ENCODE measurements at regions not wholly inside any gene's neighbourhood (a gene's known extent, or its start where the extent isn't known, plus 50 kb on each side); places are given as distances from the start of the nearest gene placed in this dataset.

- Histone ChIP-seq H3K27ac (no peak overlapping the region), H3K4me3 (no peak overlapping the region), H3K36me3 (no peaks in the 10 kb centered on the region), H3K27me3 (peaks cover 0 to 12% (median 0%) of the 10 kb centered on the region in 3 donors), H3K4me1 (no peaks in the 10 kb centered on the region), H3K9me3 (no peaks in the 10 kb centered on the region)
- DNase-seq, result no peak
- intact Hi-C loops (cut with DNase I; ENCODE audit: low total_unique reads), result no loop called here
- ATAC-seq, result no peak
- TF ChIP-seq CTCF (IDR thresholded peaks at IDR 0.05 in 4 of 5, conservative IDR thresholded peaks at IDR 0.05 in 1 of 5), result no peak
- no peak for TF ChIP-seq POLR2A (IDR thresholded peaks at IDR 0.05)
- in situ Hi-C loops (cut with MboI; ENCODE audit: low sequenced_read_pairs in 4 of 4), result no loop called here
These were observed 137.6 kb upstream of the TOPAZ1 start for GRCh38 chr3:44104043-44104442.

- peaks cover 0 to 12% (median 0%) of the 10 kb centered on the region in 3 donors for H3K27me3 ChIP-seq
- H3K9me3 ChIP-seq, result no peaks in the 10 kb centered on the region
- no peak for TF ChIP-seq POLR2A (IDR thresholded peaks at IDR 0.05)
- TF ChIP-seq CTCF (IDR thresholded peaks at IDR 0.05 in 4 of 5, conservative IDR thresholded peaks at IDR 0.05 in 1 of 5), result no peak
- no peaks in the 10 kb centered on the region for H3K4me1 ChIP-seq
- no peak overlapping the region for H3K27ac ChIP-seq
- H3K36me3 ChIP-seq, result no peaks in the 10 kb centered on the region
- intact Hi-C loops (cut with DNase I; ENCODE audit: low total_unique reads) (no loop called here), in situ Hi-C loops (cut with MboI; ENCODE audit: low sequenced_read_pairs in 4 of 4) (no loop called here)
- H3K4me3 ChIP-seq, result no peak overlapping the region
- ATAC-seq (no peak), DNase-seq (no peak)
These were observed 136.9 kb upstream of the TOPAZ1 start for GRCh38 chr3:44104668-44105321.

- in situ Hi-C loops (cut with MboI; ENCODE audit: low sequenced_read_pairs in 4 of 4) (no loop called here), intact Hi-C loops (cut with DNase I; ENCODE audit: low total_unique reads) (no loop called here)
- Histone ChIP-seq H3K36me3 (no peaks in the 10 kb centered on the region), H3K4me3 (no peak overlapping the region), H3K27ac (no peak overlapping the region), H3K27me3 (peaks cover 0 to 12% (median 0%) of the 10 kb centered on the region in 3 donors), H3K9me3 (no peaks in the 10 kb centered on the region), H3K4me1 (no peaks in the 10 kb centered on the region)
- ATAC-seq, result no peak
- TF ChIP-seq POLR2A (IDR thresholded peaks at IDR 0.05) (no peak), CTCF (IDR thresholded peaks at IDR 0.05 in 4 of 5, conservative IDR thresholded peaks at IDR 0.05 in 1 of 5) (no peak)
- DNase-seq, result no peak
These were observed 136.1 kb upstream of the TOPAZ1 start for GRCh38 chr3:44105571-44105970.

- H3K27ac ChIP-seq, result no peak overlapping the region
- no peaks in the 10 kb centered on the region for H3K36me3 ChIP-seq
- intact Hi-C loops (cut with DNase I; ENCODE audit: low total_unique reads), result no loop called here
- no peak overlapping the region for H3K4me3 ChIP-seq
- H3K4me1 ChIP-seq, result no peaks in the 10 kb centered on the region
- TF ChIP-seq CTCF (IDR thresholded peaks at IDR 0.05 in 4 of 5, conservative IDR thresholded peaks at IDR 0.05 in 1 of 5) (no peak), POLR2A (IDR thresholded peaks at IDR 0.05) (no peak)
- no peak for ATAC-seq
- no peak for DNase-seq
- peaks cover 0 to 12% (median 0%) of the 10 kb centered on the region in 3 donors for H3K27me3 ChIP-seq
- in situ Hi-C loops (cut with MboI; ENCODE audit: low sequenced_read_pairs in 4 of 4), result no loop called here
- H3K9me3 ChIP-seq, result no peaks in the 10 kb centered on the region
These were observed 134.9 kb upstream of the TOPAZ1 start for GRCh38 chr3:44106756-44107155.

- in situ Hi-C loops (cut with MboI; ENCODE audit: low sequenced_read_pairs in 4 of 4), result no loop called here
- TF ChIP-seq POLR2A (IDR thresholded peaks at IDR 0.05), result no peak
- TF ChIP-seq CTCF (IDR thresholded peaks at IDR 0.05 in 4 of 5, conservative IDR thresholded peaks at IDR 0.05 in 1 of 5), result no peak
- Histone ChIP-seq H3K27me3 (peaks cover 0 to 12% (median 0%) of the 10 kb centered on the region in 3 donors), H3K27ac (no peak overlapping the region), H3K4me1 (no peaks in the 10 kb centered on the region), H3K4me3 (no peak overlapping the region), H3K36me3 (no peaks in the 10 kb centered on the region), H3K9me3 (no peaks in the 10 kb centered on the region)
- intact Hi-C loops (cut with DNase I; ENCODE audit: low total_unique reads), result no loop called here
- DNase-seq (no peak), ATAC-seq (no peak)
These were observed 133.2 kb upstream of the TOPAZ1 start for GRCh38 chr3:44108481-44108880.

Measured in gastrocnemius medialis (tissue), 4 donors.